CD4-positive, alpha-beta T cell (primary cell): ENCODE measurements at regions not wholly inside any gene's neighbourhood (a gene's known extent, or its start where the extent isn't known, plus 50 kb on each side); places are given as distances from the start of the nearest gene placed in this dataset.

ENCODE experiments used
- ATAC-seq: fragments of 200-7000 bp; cut with Tn5 transposase; one replicate; pipeline ENCODE4 v1.10.0; 2022; ENCODE audit warnings: mild to moderate bottlenecking; ENCODE audit not compliant: poor library complexity
- CTCF ChIA-PET: fragments of 350-600 bp; sonication (Branson Sonifier 250); formaldehyde crosslinking; loops from one replicate; lab custom pipeline; 2021; ENCODE audit warnings: antibody characterized with exemption, inconsistent platforms; lab: Charles Lee
- POLR2A ChIA-PET: fragments of 350-600 bp; sonication (Branson Sonifier 250); formaldehyde crosslinking; loops from one replicate; lab custom pipeline; 2021; ENCODE audit warnings: antibody characterized with exemption, inconsistent platforms; lab: Charles Lee
- DNase-seq, 14 experiments: peaks; one replicate each; pipeline ENCODE4 v3.0.0-alpha.2; 2013 to 2020; ENCODE audit warnings: mixed read lengths in 2 of 14
- H3K27ac ChIP-seq, 2 donors: one replicate each; pipeline versions ENCODE4 v1.5.1 to v1.7.0; 2013; ENCODE audit warnings: low read length in 2 of 2, low read depth in 1 of 2, mild to moderate bottlenecking in 1 of 2
- H3K27me3 ChIP-seq, 2 experiments: 1 replicate in 1 of 2; 2 replicates in 1 of 2; pipeline versions ENCODE4 v1.6.1 to v1.7.0; 2013; ENCODE audit warnings: low read length in 2 of 2, control low read depth in 1 of 2, mild to moderate bottlenecking in 1 of 2, moderate library complexity in 1 of 2; ENCODE audit not compliant: insufficient read depth in 2 of 2, control insufficient read depth in 1 of 2
- H3K36me3 ChIP-seq: one replicate; pipeline ENCODE4 v1.6.1; 2013; ENCODE audit warnings: low read length, control low read depth; ENCODE audit not compliant: insufficient read depth
- H3K4me1 ChIP-seq: one replicate; pipeline ENCODE4 v1.6.1; 2013; ENCODE audit warnings: low read length, control low read depth; ENCODE audit not compliant: insufficient read depth
- H3K4me3 ChIP-seq: one replicate; pipeline ENCODE4 v1.5.1; 2013; ENCODE audit warnings: mild to moderate bottlenecking, low read length, moderate library complexity
- H3K9me3 ChIP-seq, 2 experiments: 1 replicate in 1 of 2; 2 replicates in 1 of 2; pipeline versions ENCODE4 v1.6.1 to v1.7.0; 2013; ENCODE audit warnings: low read length in 2 of 2, mild to moderate bottlenecking in 2 of 2, control low read depth in 1 of 2, moderate library complexity in 1 of 2; ENCODE audit not compliant: control insufficient read depth in 1 of 2, insufficient read depth in 1 of 2
- H3K27ac Mint-ChIP-seq: one replicate; pipeline ENCODE4 v1.8.0; 2020; ENCODE audit warnings: mixed read lengths
- H3K27me3 Mint-ChIP-seq: one replicate; pipeline ENCODE4 v1.8.0; 2021; ENCODE audit warnings: mixed read lengths
- H3K36me3 Mint-ChIP-seq: one replicate; pipeline ENCODE4 v1.8.0; 2021; ENCODE audit warnings: low read depth, mixed read lengths
- H3K4me1 Mint-ChIP-seq: one replicate; pipeline ENCODE4 v1.8.0; 2021; ENCODE audit warnings: low read depth, mixed read lengths
- H3K4me3 Mint-ChIP-seq: one replicate; pipeline ENCODE4 v1.8.0; 2020; ENCODE audit warnings: mild to moderate bottlenecking, mixed read lengths
- H3K9me3 Mint-ChIP-seq: one replicate; pipeline ENCODE4 v1.8.0; 2020; ENCODE audit warnings: mixed read lengths
- CTCF ChIP-seq: fragments of 200-600 bp; IDR thresholded peaks from one replicate; pipeline ENCODE4 v1.8.0; 2022; ENCODE audit warnings: antibody characterized with exemption, mild to moderate bottlenecking
- intact Hi-C, 2 experiments: fragments of 100-400 bp; cut with DNase I in 1 of 2; cut with micrococcal nuclease in 1 of 2; formaldehyde crosslinking; loops; one replicate each; pipeline versions ENCODE4 v1.15.1 to v1.9.0; 2023 to 2025; cut with DNase I, micrococcal nuclease

GRCh38 chr2:11993749-11994148, 247.3 kb downstream of the LPIN1 start:
- H3K27me3 Mint-ChIP-seq = no peaks in the 10 kb centered on the region
- Histone ChIP-seq H3K36me3 (no peaks in the 10 kb centered on the region), H3K27me3 (no peaks in the 10 kb centered on the region), H3K27ac (no peak overlapping the region), H3K4me3 (no peak overlapping the region), H3K9me3 (peaks cover 0 to 9% of the 10 kb centered on the region in 2 experiments), H3K4me1 (no peaks in the 10 kb centered on the region)
- peaks cover 8% of the 10 kb centered on the region for H3K9me3 Mint-ChIP-seq
- intact Hi-C loops = no loop called here
- H3K36me3 Mint-ChIP-seq = no peaks in the 10 kb centered on the region
- peaks cover 10% of the 10 kb centered on the region for H3K4me1 Mint-ChIP-seq
- DNase-seq (no peak), ATAC-seq (no peak)
- no peak for TF ChIP-seq CTCF
- no peak overlapping the region for H3K27ac Mint-ChIP-seq
- no peak overlapping the region for H3K4me3 Mint-ChIP-seq
- POLR2A ChIA-PET = no interaction called here
- CTCF ChIA-PET = no interaction called here

DNA sequence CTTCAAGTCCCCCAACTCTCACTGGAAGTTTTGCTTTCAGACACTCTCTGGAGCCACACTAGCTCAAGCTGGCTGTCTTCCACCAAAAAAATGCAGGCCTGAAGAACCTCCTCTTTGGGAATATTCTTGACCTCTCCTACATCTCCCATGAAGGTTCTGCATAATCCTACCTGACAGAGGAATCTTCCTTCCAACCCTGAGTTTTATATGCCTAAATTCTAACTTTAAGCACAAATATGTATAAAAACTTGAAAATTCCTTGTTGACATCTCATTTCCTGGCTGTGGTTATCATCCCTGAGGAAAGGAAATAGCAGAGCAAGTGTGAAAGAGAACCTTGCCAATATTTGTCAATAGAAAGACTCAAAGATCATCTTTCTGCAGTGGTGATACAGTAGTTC, 249.0 kb downstream of the LPIN1 start:
- H3K27ac Mint-ChIP-seq = no peak overlapping the region
- H3K27me3 ChIP-seq = no peaks in the 10 kb centered on the region
- intact Hi-C loops = no loop called here
- peaks cover 0 to 9% of the 10 kb centered on the region in 2 experiments for H3K9me3 ChIP-seq
- H3K4me1 Mint-ChIP-seq = peaks cover 10% of the 10 kb centered on the region
- H3K4me1 ChIP-seq = no peaks in the 10 kb centered on the region
- H3K36me3 Mint-ChIP-seq = no peaks in the 10 kb centered on the region
- no peaks in the 10 kb centered on the region for H3K36me3 ChIP-seq
- ATAC-seq (no peak), DNase-seq (no peak)
- no peak overlapping the region for H3K27ac ChIP-seq
- CTCF ChIA-PET = no interaction called here
- no peak overlapping the region for H3K4me3 Mint-ChIP-seq
- TF ChIP-seq CTCF = no peak
- H3K4me3 ChIP-seq = no peak overlapping the region
- peaks cover 8% of the 10 kb centered on the region for H3K9me3 Mint-ChIP-seq
- POLR2A ChIA-PET = no interaction called here
- no peaks in the 10 kb centered on the region for H3K27me3 Mint-ChIP-seq

DNA sequence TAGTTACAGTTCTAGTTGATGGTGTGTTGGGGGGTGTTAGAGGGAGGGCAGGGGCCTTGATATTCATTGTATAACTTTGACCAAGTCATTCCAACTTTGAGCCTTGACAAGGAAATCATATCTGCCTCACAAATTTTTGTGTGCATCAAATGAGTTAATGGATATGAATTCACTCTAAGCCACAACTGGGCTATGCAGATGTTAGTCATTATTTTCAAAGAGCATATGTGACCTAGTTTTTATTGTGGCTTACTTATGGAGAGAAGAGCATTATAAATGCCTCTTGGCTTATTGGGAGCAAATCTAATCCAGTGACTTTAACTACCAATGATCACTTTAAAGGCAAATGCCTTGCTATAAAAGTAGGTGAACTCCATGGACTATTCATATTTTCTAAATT, 250.2 kb downstream of the LPIN1 start:
- no peak overlapping the region for H3K4me3 ChIP-seq
- DNase-seq = no peak
- intact Hi-C loops = no loop called here
- no peak overlapping the region for H3K4me3 Mint-ChIP-seq
- ChIA-PET POLR2A (no interaction called here), CTCF (no interaction called here)
- no peaks in the 10 kb centered on the region for H3K27me3 Mint-ChIP-seq
- H3K4me1 ChIP-seq = no peaks in the 10 kb centered on the region
- no peaks in the 10 kb centered on the region for H3K36me3 ChIP-seq
- H3K36me3 Mint-ChIP-seq = no peaks in the 10 kb centered on the region
- peaks cover 8% of the 10 kb centered on the region for H3K9me3 Mint-ChIP-seq
- H3K4me1 Mint-ChIP-seq = peaks cover 10% of the 10 kb centered on the region
- peaks cover 0 to 9% of the 10 kb centered on the region in 2 experiments for H3K9me3 ChIP-seq
- TF ChIP-seq CTCF = no peak
- no peak for ATAC-seq
- H3K27ac ChIP-seq = no peak overlapping the region
- H3K27me3 ChIP-seq = peaks cover 0 to 3% of the 10 kb centered on the region in 2 experiments
- no peak overlapping the region for H3K27ac Mint-ChIP-seq
